HEK293T (cell line): ENCODE measurements at regions not wholly inside any gene's neighbourhood (a gene's known extent, or its start where the extent isn't known, plus 50 kb on each side); places are given as distances from the start of the nearest gene placed in this dataset.

Experiments used
- ARNT ChIP-seq: fragments of 450-650 bp; IDR thresholded peaks from 2 replicates; pipeline ENCODE4 v1.6.1; 2017; ENCODE audit warnings: mild to moderate bottlenecking
- ELF4 ChIP-seq: fragments of 450-650 bp; IDR thresholded peaks from 2 replicates; pipeline ENCODE4 v1.6.1; 2017; ENCODE audit warnings: antibody characterized with exemption
- FOXK2 ChIP-seq: fragments of 450-650 bp; IDR thresholded peaks from 2 replicates; pipeline ENCODE4 v1.6.1; 2016; ENCODE audit warnings: mild to moderate bottlenecking
- FOXM1 ChIP-seq: fragments of 450-650 bp; IDR thresholded peaks from 2 replicates; pipeline ENCODE4 v1.6.1; 2017; ENCODE audit warnings: mild to moderate bottlenecking, borderline replicate concordance
- LEF1 ChIP-seq: fragments of 450-650 bp; IDR thresholded peaks from 2 replicates; pipeline ENCODE4 v1.6.1; 2017; ENCODE audit warnings: mild to moderate bottlenecking, borderline replicate concordance
- NFRKB ChIP-seq: fragments of 450-650 bp; IDR thresholded peaks from 2 replicates; pipeline ENCODE4 v1.6.1; 2016; ENCODE audit warnings: mild to moderate bottlenecking, moderate library complexity
- SP1 ChIP-seq: fragments of 450-650 bp; IDR thresholded peaks from 2 replicates; pipeline ENCODE4 v1.6.1; 2017
- TARDBP ChIP-seq: fragments of 450-650 bp; IDR thresholded peaks from 2 replicates; pipeline ENCODE4 v1.6.1; 2016
- ZNF384 ChIP-seq: fragments of 450-650 bp; IDR thresholded peaks from 2 replicates; pipeline ENCODE4 v1.6.1; 2016
- TF ChIP-seq, protein P1 (sequence below): fragments of 450-650 bp; IDR thresholded peaks from 2 replicates; pipeline ENCODE4 v1.6.1; 2016

DNA sequence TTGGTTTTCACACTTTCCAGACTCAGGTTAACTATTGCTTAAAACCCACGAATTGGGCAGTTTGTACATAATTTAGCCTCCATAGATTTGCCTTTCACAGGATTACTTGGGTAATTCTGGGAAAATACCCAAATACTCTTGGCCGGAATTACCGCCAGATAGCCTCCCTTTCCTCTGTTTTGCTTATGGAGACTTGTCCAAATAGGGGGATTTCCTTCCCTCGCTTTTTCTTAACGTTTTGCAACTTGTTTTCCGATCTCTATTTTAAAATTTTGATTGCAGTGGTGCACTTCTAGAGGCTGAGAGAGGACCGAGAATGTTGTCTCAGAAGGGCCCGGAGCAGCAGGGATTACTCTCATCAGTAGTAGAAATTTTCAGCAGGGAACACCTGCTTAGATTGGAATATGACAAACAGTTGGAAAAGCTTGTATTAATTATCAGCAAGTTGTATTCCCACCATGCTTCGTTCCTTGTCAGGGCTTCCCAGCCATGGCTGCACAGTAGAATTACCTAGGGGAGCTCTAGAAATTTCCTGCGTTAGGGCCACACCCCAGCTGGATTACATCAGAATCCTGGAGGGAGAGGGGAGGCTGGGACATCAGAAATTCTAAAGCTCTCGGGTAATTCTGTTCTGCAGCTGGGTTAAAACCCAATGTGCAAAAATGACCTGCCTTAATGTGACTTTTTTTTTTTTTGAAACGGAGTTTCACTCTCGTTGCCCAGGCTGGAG is 329.1 kb downstream of the SH3GL2 start:
- no peak for TF ChIP-seq ELF4
- TF ChIP-seq, protein P1, sequence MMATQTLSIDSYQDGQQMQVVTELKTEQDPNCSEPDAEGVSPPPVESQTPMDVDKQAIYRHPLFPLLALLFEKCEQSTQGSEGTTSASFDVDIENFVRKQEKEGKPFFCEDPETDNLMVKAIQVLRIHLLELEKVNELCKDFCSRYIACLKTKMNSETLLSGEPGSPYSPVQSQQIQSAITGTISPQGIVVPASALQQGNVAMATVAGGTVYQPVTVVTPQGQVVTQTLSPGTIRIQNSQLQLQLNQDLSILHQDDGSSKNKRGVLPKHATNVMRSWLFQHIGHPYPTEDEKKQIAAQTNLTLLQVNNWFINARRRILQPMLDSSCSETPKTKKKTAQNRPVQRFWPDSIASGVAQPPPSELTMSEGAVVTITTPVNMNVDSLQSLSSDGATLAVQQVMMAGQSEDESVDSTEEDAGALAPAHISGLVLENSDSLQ, result no peak
- TF ChIP-seq LEF1, result no peak
- TF ChIP-seq FOXK2, result no peak
- no peak for TF ChIP-seq TARDBP
- TF ChIP-seq ZNF384, result no peak
- no peak for TF ChIP-seq SP1
- TF ChIP-seq ARNT, result no peak
- TF ChIP-seq NFRKB, result no peak
- TF ChIP-seq FOXM1, result no peak
